Activated CD4-positive, CD25-positive, alpha-beta regulatory T cell treated with anti-CD3 and anti-CD28 coated beads, Interleukin-2, amount 50 U/mL, for 72 hours (primary cell): ENCODE measurements at regions not wholly inside any gene's neighbourhood (a gene's known extent, or its start where the extent isn't known, plus 50 kb on each side); places are given as distances from the start of the nearest gene placed in this dataset.

Source experiments
- DNase-seq: peaks from one replicate; pipeline ENCODE4 v3.0.0; 2021

DNA sequence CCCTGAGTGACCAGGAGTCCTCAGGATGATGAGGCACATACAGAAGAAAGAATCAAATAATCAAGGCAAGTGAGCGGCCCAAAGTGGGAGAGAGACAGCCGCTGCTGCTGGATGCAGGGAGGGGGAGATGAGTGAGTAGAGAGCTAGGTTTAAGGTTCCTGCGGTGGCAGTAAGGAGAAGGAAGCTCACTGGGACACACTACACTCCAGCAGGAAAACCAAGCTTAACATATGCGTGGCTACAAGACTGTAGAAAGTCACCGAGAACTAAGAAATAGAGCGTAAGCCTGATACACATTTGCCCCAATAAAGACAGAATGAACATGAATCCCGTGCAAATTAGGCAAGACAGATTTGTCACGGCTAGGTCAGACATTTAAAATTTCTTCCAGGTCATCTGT, 470.2 kb downstream of the KDM4C start:
- no peak for DNase-seq

DNA sequence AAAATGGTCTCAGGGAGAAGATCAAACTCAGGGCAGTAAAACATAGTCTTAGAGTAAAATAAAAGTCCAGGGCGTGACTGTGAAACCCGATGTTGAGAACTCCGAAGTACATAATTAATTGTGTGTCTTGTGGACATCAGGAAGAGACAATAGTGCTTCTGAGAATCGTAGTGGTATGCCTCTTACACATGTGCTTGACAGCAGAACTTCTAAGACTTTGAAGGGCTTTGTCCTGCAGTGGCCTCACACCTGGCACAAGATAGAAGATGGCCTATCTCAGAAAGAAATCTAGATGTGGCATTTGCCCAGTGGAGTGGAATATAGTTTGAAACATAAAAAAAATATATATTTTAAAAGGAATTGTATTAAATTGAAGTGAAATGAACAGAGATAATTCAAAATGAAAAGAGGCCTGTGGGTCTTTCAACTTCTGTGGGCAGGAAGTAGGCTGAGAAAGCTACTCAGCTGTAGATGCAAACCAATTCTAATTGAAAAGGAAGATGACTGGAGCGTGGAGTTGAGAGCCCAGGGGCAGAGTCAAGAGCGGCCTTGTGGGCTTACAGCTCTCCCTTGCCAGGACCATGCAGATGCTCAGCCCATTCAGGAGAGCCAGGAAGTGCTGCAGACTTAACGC, 468.4 kb downstream of the KDM4C start:
- DNase-seq = no peak
